H9 (cell line): ENCODE measurements at regions not wholly inside any gene's neighbourhood (a gene's known extent, or its start where the extent isn't known, plus 50 kb on each side); places are given as distances from the start of the nearest gene placed in this dataset.
"Not testable (repeated sequence)": the region's sequence is repeated elsewhere in the genome, so short reads cannot be mapped to it uniquely, and the experiment has no call there.

Experiments
- DNase-seq: peaks from one replicate; pipeline ENCODE4 v3.0.0-alpha.2; 2017
- H2AFZ ChIP-seq: one replicate; pipeline ENCODE4 v1.6.1; 2013; ENCODE audit warnings: mild to moderate bottlenecking, low read length, control low read depth, moderate library complexity
- H2AK5ac ChIP-seq: 2 replicates; pipeline ENCODE4 v1.6.1; 2013; ENCODE audit warnings: low read length, control low read depth, mixed read lengths; ENCODE audit not compliant: insufficient read length
- H2BK120ac ChIP-seq: one replicate; pipeline ENCODE4 v1.6.1; 2013; ENCODE audit warnings: low read depth, mild to moderate bottlenecking, low read length, control low read depth, inconsistent platforms; ENCODE audit not compliant: poor library complexity, severe bottlenecking
- H2BK12ac ChIP-seq: 2 replicates; pipeline ENCODE4 v1.6.1; 2013; ENCODE audit warnings: low read length, control low read depth, mixed read lengths, low read depth; ENCODE audit not compliant: insufficient read length
- H2BK15ac ChIP-seq: 2 replicates; pipeline ENCODE4 v1.6.1; 2013; ENCODE audit warnings: low read depth, low read length, control low read depth
- H2BK20ac ChIP-seq: one replicate; pipeline ENCODE4 v1.6.1; 2013; ENCODE audit warnings: low read depth, mild to moderate bottlenecking, low read length, control low read depth, inconsistent platforms; ENCODE audit not compliant: poor library complexity, severe bottlenecking
- H2BK5ac ChIP-seq: 2 replicates; pipeline ENCODE4 v1.6.1; 2013; ENCODE audit warnings: low read length, control low read depth, mixed read lengths; ENCODE audit not compliant: insufficient read length
- H3K14ac ChIP-seq: 2 replicates; pipeline ENCODE4 v1.6.1; 2013; ENCODE audit warnings: low read length, control low read depth; ENCODE audit not compliant: insufficient read depth
- H3K18ac ChIP-seq: 2 replicates; pipeline ENCODE4 v1.6.1; 2013; ENCODE audit warnings: low read depth, mild to moderate bottlenecking, mixed read lengths, low read length, control low read depth; ENCODE audit not compliant: insufficient read length
- H3K23ac ChIP-seq: 2 replicates; pipeline ENCODE4 v1.6.1; 2013; ENCODE audit warnings: low read length, control low read depth, mixed read lengths, low read depth; ENCODE audit not compliant: insufficient read length
- H3K23me2 ChIP-seq: 2 replicates; pipeline ENCODE4 v1.6.1; 2013; ENCODE audit warnings: low read depth, mild to moderate bottlenecking, mixed read lengths, low read length, control low read depth; ENCODE audit not compliant: insufficient read length, poor library complexity, severe bottlenecking
- H3K27ac ChIP-seq: 2 replicates; pipeline ENCODE4 v1.5.1; 2013; ENCODE audit warnings: low read length, control low read depth, mixed read lengths, low read depth; ENCODE audit not compliant: insufficient read length
- H3K27me3 ChIP-seq: 2 replicates; pipeline ENCODE4 v1.6.1; 2013; ENCODE audit warnings: low read length, control low read depth, inconsistent platforms; ENCODE audit not compliant: insufficient read depth
- H3K4ac ChIP-seq: 2 replicates; pipeline ENCODE4 v1.6.1; 2013; ENCODE audit warnings: low read depth, mild to moderate bottlenecking, control low read depth, inconsistent platforms, low read length, moderate library complexity
- H3K4me1 ChIP-seq: 2 replicates; pipeline ENCODE4 v1.6.1; 2013; ENCODE audit warnings: low read length, control low read depth, inconsistent platforms; ENCODE audit not compliant: insufficient read depth
- H3K4me2 ChIP-seq: 2 replicates; pipeline ENCODE4 v1.6.1; 2013; ENCODE audit warnings: low read length, control low read depth, mixed read lengths; ENCODE audit not compliant: insufficient read length, insufficient read depth
- H3K56ac ChIP-seq: 2 replicates; pipeline ENCODE4 v1.6.1; 2013; ENCODE audit warnings: low read depth, mild to moderate bottlenecking, mixed read lengths, low read length, control low read depth; ENCODE audit not compliant: insufficient read length
- H3K79me1 ChIP-seq: 2 replicates; pipeline ENCODE4 v1.6.1; 2013; ENCODE audit warnings: low read depth, mild to moderate bottlenecking, moderate library complexity, low read length, control low read depth, inconsistent platforms; ENCODE audit not compliant: insufficient read depth, poor library complexity, severe bottlenecking
- H3K79me2 ChIP-seq: 2 replicates; pipeline ENCODE4 v1.6.1; 2013; ENCODE audit warnings: low read length, control low read depth, inconsistent platforms; ENCODE audit not compliant: insufficient read depth
- H3K9ac ChIP-seq: 2 replicates; pipeline ENCODE4 v1.6.1; 2013; ENCODE audit warnings: low read length, control low read depth, mixed read lengths; ENCODE audit not compliant: insufficient read length; ENCODE audit errors: extremely low read depth
- H3K9me3 ChIP-seq: one replicate; pipeline ENCODE4 v1.6.1; 2013; ENCODE audit warnings: low read depth, low read length, inconsistent platforms; ENCODE audit not compliant: control insufficient read depth
- H3T11ph ChIP-seq: one replicate; pipeline ENCODE4 v1.6.1; 2013; ENCODE audit warnings: mild to moderate bottlenecking, low read length, control low read depth, inconsistent platforms
- H4K20me1 ChIP-seq: one replicate; pipeline ENCODE4 v1.6.1; 2013; ENCODE audit not compliant: control insufficient read depth, insufficient read length, insufficient read depth
- H4K5ac ChIP-seq: 2 replicates; pipeline ENCODE4 v1.6.1; 2013; ENCODE audit warnings: low read depth, mild to moderate bottlenecking, mixed read lengths, low read length, control low read depth; ENCODE audit not compliant: insufficient read length
- H4K8ac ChIP-seq: replicated peaks from 2 replicates; pipeline ENCODE4 v1.6.1; 2013; ENCODE audit warnings: low read length, control low read depth, mixed read lengths, low read depth; ENCODE audit not compliant: insufficient read length
- H4K91ac ChIP-seq: 2 replicates; pipeline ENCODE4 v1.6.1; 2013; ENCODE audit warnings: low read depth, mild to moderate bottlenecking, moderate library complexity, mixed read lengths, low read length, control low read depth; ENCODE audit not compliant: insufficient read length
- H3K27ac Mint-ChIP-seq, 3 experiments: 2 replicates in 2 of 3; 3 replicates in 1 of 3; pipeline ENCODE4 v1.8.0; 2020 to 2021; ENCODE audit warnings: mixed read lengths in 3 of 3, mild to moderate bottlenecking in 1 of 3, moderate library complexity in 1 of 3
- H3K27me3 Mint-ChIP-seq: 2 replicates; pipeline ENCODE4 v1.8.0; 2021; ENCODE audit warnings: low read depth, mild to moderate bottlenecking, moderate library complexity, mixed read lengths
- H3K36me3 Mint-ChIP-seq, 3 experiments: 2 replicates in 2 of 3; 3 replicates in 1 of 3; pipeline ENCODE4 v1.8.0; 2020 to 2021; ENCODE audit warnings: low read depth in 3 of 3, mixed read lengths in 3 of 3; ENCODE audit not compliant: insufficient read depth in 1 of 3
- H3K4me1 Mint-ChIP-seq, 2 experiments: 2 replicates each; pipeline ENCODE4 v1.8.0; 2020; ENCODE audit warnings: mixed read lengths in 2 of 2
- H3K4me3 Mint-ChIP-seq, 2 experiments: 2 replicates in 1 of 2; 3 replicates in 1 of 2; pipeline ENCODE4 v1.8.0; 2020 to 2021; ENCODE audit warnings: mild to moderate bottlenecking in 2 of 2, mixed read lengths in 2 of 2, moderate library complexity in 1 of 2
- H3K9me3 Mint-ChIP-seq, 2 experiments: 2 replicates in 1 of 2; 3 replicates in 1 of 2; pipeline ENCODE4 v1.8.0; 2020; ENCODE audit warnings: mild to moderate bottlenecking in 2 of 2, mixed read lengths in 2 of 2, moderate library complexity in 1 of 2
- CTCF ChIP-seq: fragments of 200-600 bp; sonication (generic); conservative IDR thresholded peaks from 3 replicates; pipeline ENCODE4 v1.8.0; 2021; ENCODE audit warnings: antibody characterized with exemption, mild to moderate bottlenecking
- WGBS: extraction: QIAGEN DNeasy Blood & Tissue Kit; methylation state at CpG from one replicate; pipeline ENCODE4 v1.1.7; 2013; ENCODE audit warnings: missing lambda C conversion rate, low lambda C conversion rate, mixed read lengths; ENCODE audit not compliant: insufficient read length; ENCODE audit errors: extremely low coverage; 5-methylcytosine and 5-hydroxymethylcytosine counted together

- Histone ChIP-seq H3K9ac (no peak overlapping the region), H4K91ac (no peak overlapping the region), H2BK20ac (no peak overlapping the region), H2AK5ac (no peak overlapping the region), H3K56ac (no peak overlapping the region), H2BK5ac (no peak overlapping the region), H3K23ac (no peak overlapping the region), H2BK12ac (no peak overlapping the region), H3K9me3 (peaks cover 17% of the 10 kb centered on the region), H2AFZ (no peak overlapping the region), H3K4me2 (no peak overlapping the region), H3K4ac (no peak overlapping the region), H3K4me1 (no peaks in the 10 kb centered on the region), H3K27ac (no peak overlapping the region), H3K27me3 (no peaks in the 10 kb centered on the region), H3K18ac (no peak overlapping the region), H3K79me1 (no peaks in the 10 kb centered on the region), H3T11ph (no peak overlapping the region), H4K8ac (no peak overlapping the region), H2BK15ac (no peak overlapping the region), H3K79me2 (no peaks in the 10 kb centered on the region), H4K20me1 (no peaks in the 10 kb centered on the region), H3K23me2 (no peaks in the 10 kb centered on the region), H2BK120ac (no peak overlapping the region), H4K5ac (no peak overlapping the region), H3K14ac (no peak overlapping the region)
- no peak for TF ChIP-seq CTCF
- H3K4me1 Mint-ChIP-seq, result 0 out of 4 replicates have a peak, but pooled peaks cover 0 to 6% of the 10 kb centered on the region in 2 experiments
- no peak for DNase-seq
- H3K4me3 Mint-ChIP-seq, result no peak overlapping the region
- peaks cover 21 to 34% of the 10 kb centered on the region in 2 experiments for H3K9me3 Mint-ChIP-seq
- H3K27me3 Mint-ChIP-seq, result no peaks in the 10 kb centered on the region
- no peak overlapping the region for H3K27ac Mint-ChIP-seq
- peaks cover 12 to 18% (median 12%) of the 10 kb centered on the region in 3 experiments for H3K36me3 Mint-ChIP-seq
Measured at GRCh38 chr1:193437785-193438184, 251.4 kb upstream of the B3GALT2 start.

GRCh38 chr1:193437333-193437732 lies 250.9 kb upstream of the B3GALT2 start:
- not testable (repeated sequence) for H3K4me1 Mint-ChIP-seq

More at GRCh38 chr1:193437333-193437732, 250.9 kb upstream of the B3GALT2 start:
- WGBS, result no CpG with 5 or more reads among the region's 19 CpGs
- not testable (repeated sequence) for H2BK5ac ChIP-seq, H4K91ac ChIP-seq, H3K79me2 ChIP-seq, H2AK5ac ChIP-seq, H3K79me1 ChIP-seq, H3K4me3 Mint-ChIP-seq, H2BK12ac ChIP-seq, H2BK20ac ChIP-seq, H3K27me3 Mint-ChIP-seq, H3K23ac ChIP-seq, H3K56ac ChIP-seq, H3T11ph ChIP-seq, H2BK15ac ChIP-seq, H3K4me2 ChIP-seq, H4K5ac ChIP-seq, H3K4me1 ChIP-seq, H3K9ac ChIP-seq, H4K20me1 ChIP-seq, DNase-seq, H3K27ac Mint-ChIP-seq, H3K14ac ChIP-seq, H3K27ac ChIP-seq, H3K4ac ChIP-seq, H3K18ac ChIP-seq, H3K27me3 ChIP-seq, H3K23me2 ChIP-seq, H4K8ac ChIP-seq, H2BK120ac ChIP-seq, H2AFZ ChIP-seq
- Mint-ChIP-seq H3K9me3 (peaks cover 25 to 38% of the 10 kb centered on the region in 2 experiments), H3K36me3 (peaks cover 14 to 22% (median 16%) of the 10 kb centered on the region in 3 experiments)
- H3K9me3 ChIP-seq, result peaks cover 21% of the 10 kb centered on the region
